Gastroesophageal sphincter (tissue), 3 donors: ENCODE measurements at regions not wholly inside any gene's neighbourhood (a gene's known extent, or its start where the extent isn't known, plus 50 kb on each side); places are given as distances from the start of the nearest gene placed in this dataset.

Experiments used
- POLR2A ChIP-seq, 2 donors: fragments of 450-650 bp; IDR thresholded peaks; one replicate each; pipeline ENCODE4 v1.6.1; 2017; ENCODE audit warnings: antibody characterized with exemption in 2 of 2, mild to moderate bottlenecking in 2 of 2, moderate library complexity in 1 of 2
- POLR2AphosphoS5 ChIP-seq: sonication (generic); formaldehyde crosslinking; IDR thresholded peaks from one replicate; pipeline ENCODE4 v1.6.1; 2017; ENCODE audit warnings: antibody characterized with exemption
- TF ChIP-seq, protein P1 (sequence below), 4 experiments: fragments of 200-600 bp in 2 of 4; fragments of 450-650 bp in 2 of 4; sonication (generic) in 1 of 4; IDR thresholded peaks; one replicate each; pipeline ENCODE4 v1.5.1; 2017 to 2019; ENCODE audit warnings: antibody characterized with exemption in 4 of 4, mild to moderate bottlenecking in 2 of 4, moderate library complexity in 2 of 4

GRCh38 chr5:136732751-136733150, 367.4 kb upstream of the TRPC7 start:
- TF ChIP-seq, protein P1, sequence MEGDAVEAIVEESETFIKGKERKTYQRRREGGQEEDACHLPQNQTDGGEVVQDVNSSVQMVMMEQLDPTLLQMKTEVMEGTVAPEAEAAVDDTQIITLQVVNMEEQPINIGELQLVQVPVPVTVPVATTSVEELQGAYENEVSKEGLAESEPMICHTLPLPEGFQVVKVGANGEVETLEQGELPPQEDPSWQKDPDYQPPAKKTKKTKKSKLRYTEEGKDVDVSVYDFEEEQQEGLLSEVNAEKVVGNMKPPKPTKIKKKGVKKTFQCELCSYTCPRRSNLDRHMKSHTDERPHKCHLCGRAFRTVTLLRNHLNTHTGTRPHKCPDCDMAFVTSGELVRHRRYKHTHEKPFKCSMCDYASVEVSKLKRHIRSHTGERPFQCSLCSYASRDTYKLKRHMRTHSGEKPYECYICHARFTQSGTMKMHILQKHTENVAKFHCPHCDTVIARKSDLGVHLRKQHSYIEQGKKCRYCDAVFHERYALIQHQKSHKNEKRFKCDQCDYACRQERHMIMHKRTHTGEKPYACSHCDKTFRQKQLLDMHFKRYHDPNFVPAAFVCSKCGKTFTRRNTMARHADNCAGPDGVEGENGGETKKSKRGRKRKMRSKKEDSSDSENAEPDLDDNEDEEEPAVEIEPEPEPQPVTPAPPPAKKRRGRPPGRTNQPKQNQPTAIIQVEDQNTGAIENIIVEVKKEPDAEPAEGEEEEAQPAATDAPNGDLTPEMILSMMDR (IDR thresholded peaks at IDR 0.05): no peak
- no peak for TF ChIP-seq POLR2AphosphoS5
- TF ChIP-seq POLR2A (IDR thresholded peaks at IDR 0.05): no peak
